HG03521 (cell line): ENCODE measurements at regions not wholly inside any gene's neighbourhood (a gene's known extent, or its start where the extent isn't known, plus 50 kb on each side); places are given as distances from the start of the nearest gene placed in this dataset.

Experiments
- ATAC-seq: cut with Tn5 transposase; IDR thresholded peaks from one replicate; pipeline ENCODE4 v1.9.1; 2021; ENCODE audit warnings: mild to moderate bottlenecking, moderate library complexity; ENCODE audit not compliant: unreplicated experiment

DNA sequence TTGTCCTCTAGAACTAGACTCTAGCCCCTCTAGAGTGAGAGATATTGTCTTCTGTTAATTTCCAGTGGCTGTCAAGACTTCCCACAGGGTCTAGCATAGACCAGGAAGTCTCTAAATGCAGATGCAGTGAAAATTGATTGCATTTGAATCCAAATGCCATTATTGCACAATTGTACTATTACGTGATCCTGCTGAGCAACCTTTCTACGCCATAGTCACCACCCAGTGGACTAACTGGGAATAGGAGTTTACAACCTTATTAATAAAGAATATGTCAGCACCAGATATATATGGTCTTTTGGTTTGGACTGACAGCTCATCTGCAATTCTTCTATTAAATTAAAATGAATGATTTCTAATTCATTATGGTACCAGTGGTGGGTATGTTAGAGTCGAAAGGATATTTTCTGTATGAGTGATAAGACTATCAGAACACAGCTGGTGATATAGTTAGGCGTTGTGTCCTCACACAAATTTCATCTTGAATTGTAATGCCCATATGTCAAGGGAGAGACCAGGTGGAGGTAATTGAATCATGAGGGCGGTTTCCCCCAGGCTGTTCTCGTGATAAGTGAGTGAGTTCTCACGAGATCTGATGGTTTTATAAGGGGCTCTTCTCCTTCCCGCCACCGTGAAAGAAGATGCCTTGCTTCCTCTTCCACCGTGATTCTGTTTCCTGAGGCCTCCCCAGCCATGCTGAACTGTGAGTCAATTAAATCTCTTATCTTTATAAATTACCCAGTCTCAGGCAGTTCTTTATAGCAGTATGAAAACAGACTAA, 138.9 kb upstream of the CA10 start:
- no peak for ATAC-seq

DNA sequence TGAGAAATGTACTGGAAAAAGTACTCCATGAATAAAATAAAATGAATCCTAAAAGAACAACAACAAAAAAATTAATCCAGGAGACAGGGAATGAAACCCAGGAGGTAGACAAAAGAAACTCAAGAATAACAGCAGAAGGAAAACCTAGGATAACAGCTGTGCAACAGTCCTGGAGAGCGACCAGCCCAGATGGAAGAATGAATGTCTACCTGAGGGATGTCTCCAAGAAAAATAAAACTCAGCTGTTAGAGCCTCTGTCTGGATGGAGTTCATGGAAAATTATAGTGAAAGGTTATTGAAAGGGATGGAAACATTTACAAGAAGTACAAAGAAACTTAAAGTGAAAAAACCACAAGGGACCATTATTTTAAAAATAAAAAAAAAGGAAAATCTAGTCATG, 135.8 kb upstream of the CA10 start:
- ATAC-seq, result no peak

- ATAC-seq, result no peak
These were observed 129.1 kb upstream of the CA10 start for GRCh38 chr17:52287611-52288010.

- ATAC-seq, result no peak
These were observed 125.4 kb upstream of the CA10 start for GRCh38 chr17:52283872-52284271.

- no peak for ATAC-seq
These were observed 118.0 kb upstream of the CA10 start for GRCh38 chr17:52276381-52277008.

GRCh38 chr17:52271781-52272180, 113.3 kb upstream of the CA10 start:
- ATAC-seq, result no peak

DNA sequence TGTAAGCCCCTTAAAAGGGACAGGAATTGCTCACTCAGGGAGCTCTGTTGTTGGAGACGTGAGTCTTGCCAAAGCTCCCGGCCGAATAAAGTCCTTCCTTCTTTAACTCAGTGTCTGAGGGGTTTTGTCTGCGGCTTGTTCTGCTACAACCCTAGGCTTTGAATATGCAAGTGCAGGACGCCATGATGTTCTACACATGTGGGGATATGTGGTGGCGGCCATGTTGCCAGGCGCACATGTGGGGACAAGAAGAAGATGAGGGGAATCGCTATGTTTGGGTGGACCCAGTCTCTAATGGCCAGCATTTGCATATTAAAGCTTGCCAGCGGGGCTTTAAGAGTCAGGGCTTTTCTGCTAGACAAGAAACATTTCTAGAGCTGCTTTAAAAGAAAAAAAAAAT, 96.8 kb upstream of the CA10 start:
- no peak for ATAC-seq

- ATAC-seq, result no peak
These were observed 86.2 kb upstream of the CA10 start for GRCh38 chr17:52244689-52245088.

DNA sequence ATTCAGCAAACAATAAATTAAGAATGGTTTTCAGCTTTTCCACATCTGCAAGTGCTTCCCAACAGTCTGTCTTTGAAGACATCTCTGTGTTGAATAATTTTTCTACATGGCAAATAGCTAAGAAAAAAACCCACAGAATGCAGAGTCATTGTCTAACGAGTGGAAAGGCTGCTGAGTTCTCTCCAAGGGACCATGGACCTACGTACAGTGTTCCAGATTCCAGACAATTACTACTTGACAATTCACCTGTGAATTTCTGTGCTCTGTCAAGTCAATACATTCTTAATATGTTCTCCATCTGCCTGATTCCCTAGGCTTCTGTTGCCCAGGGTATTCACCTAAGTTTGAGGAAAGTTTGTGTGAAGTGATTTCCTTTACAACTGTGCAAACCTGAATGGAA, 83.8 kb upstream of the CA10 start:
- ATAC-seq, result no peak

- ATAC-seq, result no peak
These were observed 78.6 kb upstream of the CA10 start for GRCh38 chr17:52237151-52237550.

- no peak for ATAC-seq
These were observed 77.0 kb upstream of the CA10 start for GRCh38 chr17:52235516-52235915.

- no peak for ATAC-seq
These were observed 75.1 kb upstream of the CA10 start for GRCh38 chr17:52233632-52234031.

DNA sequence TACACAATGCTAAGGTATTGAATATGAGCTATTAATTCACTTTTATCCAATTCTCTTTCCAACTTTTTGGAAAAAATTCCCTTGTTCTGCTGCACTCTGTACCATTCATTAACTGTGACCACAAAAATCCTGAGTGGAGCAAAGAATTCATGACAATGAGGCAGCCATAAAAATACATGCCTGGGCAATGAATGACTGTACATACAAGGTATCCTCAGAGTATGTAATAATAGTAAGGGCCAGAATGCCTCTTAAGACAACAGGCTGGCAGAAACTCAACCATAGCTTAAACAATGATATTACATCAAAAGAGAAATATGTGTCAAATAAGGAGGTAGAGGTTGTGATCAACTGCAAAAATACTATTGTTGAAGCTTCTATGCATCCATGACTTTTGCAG, 74.7 kb upstream of the CA10 start:
- ATAC-seq, result no peak

GRCh38 chr17:52228823-52229222, 70.3 kb upstream of the CA10 start:
- no peak for ATAC-seq

- ATAC-seq, result no peak
These were observed 69.4 kb upstream of the CA10 start for GRCh38 chr17:52227926-52228325.

GRCh38 chr17:52213451-52213850, 54.9 kb upstream of the CA10 start:
- no peak for ATAC-seq

DNA sequence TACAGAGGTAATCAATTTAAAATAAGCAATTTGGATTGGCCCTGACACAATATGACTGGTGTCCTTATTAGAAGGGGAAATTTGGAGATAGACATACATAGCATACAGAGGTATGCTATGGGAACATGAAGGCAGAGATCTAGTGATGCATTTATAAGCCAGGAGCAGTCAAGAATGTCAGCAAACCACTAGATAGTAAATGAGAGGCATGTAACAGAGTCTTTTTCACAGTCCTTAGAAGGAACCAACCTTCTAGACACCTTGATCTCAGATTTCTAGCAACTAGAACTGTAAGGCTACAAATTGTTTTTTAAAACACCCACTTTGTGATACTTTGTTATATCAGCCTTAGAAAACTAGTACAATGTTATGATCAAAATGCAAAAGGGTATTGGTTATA, 54.3 kb upstream of the CA10 start:
- ATAC-seq, result no peak

- no peak for ATAC-seq
These were observed 51.0 kb upstream of the CA10 start for GRCh38 chr17:52209507-52209906.
